ENCODE measurements at regions not wholly inside any gene's neighbourhood (a gene's known extent, or its start where the extent isn't known, plus 50 kb on each side); places are given as distances from the start of the nearest gene placed in this dataset.

DNA sequence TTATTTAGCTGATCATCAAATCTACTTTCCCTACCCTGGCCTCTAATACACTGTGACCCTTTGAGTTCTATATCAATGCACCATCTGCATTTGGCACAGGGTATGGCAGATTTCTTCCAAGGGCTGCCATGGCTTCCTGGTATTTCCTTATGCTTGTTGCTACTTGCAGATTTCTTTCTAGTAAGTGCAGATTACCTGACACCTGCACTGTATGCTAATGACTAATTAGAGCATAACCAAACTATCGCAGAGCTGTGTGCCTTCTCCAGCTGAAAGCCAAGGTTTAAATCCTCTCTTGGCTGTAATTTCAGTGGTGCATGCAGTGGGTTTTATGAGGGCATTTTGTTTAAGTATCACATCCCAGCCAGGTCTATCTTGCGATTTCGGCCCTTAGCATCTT is 293.7 kb downstream of the KIF4B start:
- no peaks in the 10 kb centered on the region for H3K4me1 ChIP-seq (replicated peaks in 1 of 4; ENCODE audit: control insufficient read depth in 3 of 4, insufficient read depth in 4 of 4, low read length in 3 of 4)
- no peak overlapping the region for H2BK120ac ChIP-seq (replicated peaks; ENCODE audit: low read depth, low read length)
- no peaks in the 10 kb centered on the region for H3K36me3 ChIP-seq (ENCODE audit: control insufficient read depth in 2 of 4, insufficient read depth in 4 of 4, low read length in 3 of 4)
- no peak overlapping the region for H2AK5ac ChIP-seq (ENCODE audit: low read depth, low read length)
- no peaks in the 10 kb centered on the region for H3K79me1 ChIP-seq (ENCODE audit: low read depth, low read length)
- DNase-seq (ENCODE audit: low read depth in 1 of 2, low spot score in 2 of 2) (no peak), FAIRE-seq (no peak)
- no peak overlapping the region for H3K4ac ChIP-seq (replicated peaks; ENCODE audit: insufficient read length, low read depth, low read length)
- ChIA-PET POLR2A (ENCODE audit: partially characterized antibody) (no interaction called here), CTCF (ENCODE audit: partially characterized antibody) (interaction anchor here (1.7 kb wide), 1 partner anchor 13 kb away, joined by 4 read pairs; no protein-coding TSS in a partner anchor)
- no peak overlapping the region for H4K5ac ChIP-seq (ENCODE audit: insufficient read length, low read depth, low read length)
- no peak overlapping the region for H3K9ac ChIP-seq (replicated peaks in 1 of 4; ENCODE audit: extremely low read depth in 1 of 4, low read depth in 3 of 4, low read length in 3 of 4)
- H3K23ac ChIP-seq (ENCODE audit: insufficient read length), result no peak overlapping the region
- no peak overlapping the region for H3K4me3 ChIP-seq (ENCODE audit: extremely low read depth in 1 of 4, insufficient read depth in 2 of 4, low read depth in 3 of 4, low read length in 4 of 4)
- no peak overlapping the region for H2BK5ac ChIP-seq (ENCODE audit: low read depth, low read length)
- no peak overlapping the region for H2BK15ac ChIP-seq (ENCODE audit: low read length)
- H3K27ac ChIP-seq (ENCODE audit: low read depth, low read length), result no peak overlapping the region
- H3K18ac ChIP-seq (ENCODE audit: extremely low read depth, low read length), result no peak overlapping the region
- H3K9me3 ChIP-seq (ENCODE audit: insufficient read depth in 2 of 2, low read depth in 1 of 2, low read length in 1 of 2), result no peaks in the 10 kb centered on the region
- no peak overlapping the region for H2BK20ac ChIP-seq (ENCODE audit: low read length)
- no peak overlapping the region for H2AFZ ChIP-seq (ENCODE audit: low read length)
- H3K27me3 ChIP-seq (replicated peaks in 1 of 4; ENCODE audit: control insufficient read depth in 3 of 4, extremely low read depth in 1 of 4, insufficient read depth in 3 of 4, low read length in 3 of 4), result no peaks in the 10 kb centered on the region
- no peaks in the 10 kb centered on the region for H3K23me2 ChIP-seq (ENCODE audit: low read depth, low read length)
- H4K8ac ChIP-seq (ENCODE audit: extremely low read depth, insufficient read depth, low read length), result no peak overlapping the region
- H3K79me2 ChIP-seq (ENCODE audit: control insufficient read depth in 1 of 2, insufficient read depth in 2 of 2, low read length in 2 of 2), result no peaks in the 10 kb centered on the region
- no peak overlapping the region for H3K56ac ChIP-seq (replicated peaks; ENCODE audit: insufficient read length, low read depth, low read length)
- TF ChIP-seq KDM5A (IDR thresholded peaks at IDR 0.05; ENCODE audit: low read length) (no peak), PHF8 (conservative IDR thresholded peaks at IDR 0.05; ENCODE audit: low read depth, low read length) (no peak), CBX5 (IDR thresholded peaks at IDR 0.05; ENCODE audit: low read depth, low read length) (no peak), RAD21 (IDR thresholded peaks at IDR 0.05 in 1 of 2, conservative IDR thresholded peaks at IDR 0.05 in 1 of 2; ENCODE audit: low read depth in 2 of 2, low read length in 2 of 2) (no peak), CREB1 (IDR thresholded peaks at IDR 0.05) (no peak)
- no peaks in the 10 kb centered on the region for H4K20me1 ChIP-seq (replicated peaks in 1 of 2; ENCODE audit: control insufficient read depth in 1 of 2, insufficient read depth in 2 of 2, low read length in 2 of 2)
- H3K4me2 ChIP-seq (ENCODE audit: insufficient read depth in 1 of 2, low read depth in 2 of 2, low read length in 2 of 2), result no peak overlapping the region
- no peak overlapping the region for H2BK12ac ChIP-seq (ENCODE audit: low read depth, low read length)
- no peak overlapping the region for H4K91ac ChIP-seq (replicated peaks; ENCODE audit: insufficient read length, low read length)
- H3K14ac ChIP-seq (ENCODE audit: insufficient read length), result no peak overlapping the region
- WGBS, 2 experiments (ENCODE audit: extremely low coverage in 1 of 2, insufficient coverage in 1 of 2, insufficient read length in 1 of 2, insufficient replicate concordance in 2 of 2, low coverage in 1 of 2, low lambda C conversion rate in 2 of 2, missing lambda C conversion rate in 1 of 2), result 92% methylated on average over 3 of the region's 3 CpGs; no CpG with 5 or more reads in 1 of the 2 experiments

All from H1 (cell line).